ENCODE measurements at regions not wholly inside any gene's neighbourhood (a gene's known extent, or its start where the extent isn't known, plus 50 kb on each side); places are given as distances from the start of the nearest gene placed in this dataset.

DNA sequence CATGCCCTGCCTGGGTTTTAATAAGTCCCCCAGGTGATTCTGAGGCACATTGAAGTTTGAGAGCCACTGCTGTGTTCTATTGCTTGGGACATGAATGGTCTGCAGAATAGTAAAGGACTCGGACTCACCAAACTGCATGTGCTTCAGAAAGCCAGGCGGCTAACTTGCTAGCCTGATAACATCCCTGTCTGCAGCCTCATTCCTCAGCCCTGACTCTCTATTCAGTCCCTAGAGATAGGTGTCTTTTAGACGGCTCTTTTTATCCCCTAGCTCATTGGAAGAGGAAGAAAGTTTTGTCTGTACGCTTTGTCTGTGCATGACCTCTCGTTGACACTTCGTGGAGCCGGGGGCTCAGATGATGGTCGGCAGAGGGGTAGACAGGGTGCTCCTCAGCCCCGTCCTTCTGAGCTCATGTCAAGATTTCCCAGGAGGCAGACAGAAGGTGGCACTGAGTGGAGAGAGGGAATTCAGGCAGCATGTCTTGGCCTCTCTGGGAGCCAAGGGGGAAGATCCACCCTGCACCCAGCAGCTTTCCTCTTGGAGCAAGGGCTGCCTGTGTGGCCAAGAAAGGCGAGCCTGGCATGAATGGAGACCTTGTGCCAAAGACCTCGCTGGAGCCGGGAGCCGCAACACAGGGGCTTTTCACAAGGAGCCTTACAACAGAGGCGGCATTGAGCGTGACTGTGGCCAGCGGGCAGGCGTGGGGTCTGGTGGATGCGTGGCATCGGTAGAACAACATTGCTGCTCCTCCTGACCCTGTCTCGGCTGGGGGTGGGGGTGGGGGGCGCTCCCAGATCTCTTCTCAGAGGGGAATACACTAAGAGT is 51.1 kb upstream of the PODXL start:
- DNase-seq (ENCODE audit: low read depth) = no peak

DNA sequence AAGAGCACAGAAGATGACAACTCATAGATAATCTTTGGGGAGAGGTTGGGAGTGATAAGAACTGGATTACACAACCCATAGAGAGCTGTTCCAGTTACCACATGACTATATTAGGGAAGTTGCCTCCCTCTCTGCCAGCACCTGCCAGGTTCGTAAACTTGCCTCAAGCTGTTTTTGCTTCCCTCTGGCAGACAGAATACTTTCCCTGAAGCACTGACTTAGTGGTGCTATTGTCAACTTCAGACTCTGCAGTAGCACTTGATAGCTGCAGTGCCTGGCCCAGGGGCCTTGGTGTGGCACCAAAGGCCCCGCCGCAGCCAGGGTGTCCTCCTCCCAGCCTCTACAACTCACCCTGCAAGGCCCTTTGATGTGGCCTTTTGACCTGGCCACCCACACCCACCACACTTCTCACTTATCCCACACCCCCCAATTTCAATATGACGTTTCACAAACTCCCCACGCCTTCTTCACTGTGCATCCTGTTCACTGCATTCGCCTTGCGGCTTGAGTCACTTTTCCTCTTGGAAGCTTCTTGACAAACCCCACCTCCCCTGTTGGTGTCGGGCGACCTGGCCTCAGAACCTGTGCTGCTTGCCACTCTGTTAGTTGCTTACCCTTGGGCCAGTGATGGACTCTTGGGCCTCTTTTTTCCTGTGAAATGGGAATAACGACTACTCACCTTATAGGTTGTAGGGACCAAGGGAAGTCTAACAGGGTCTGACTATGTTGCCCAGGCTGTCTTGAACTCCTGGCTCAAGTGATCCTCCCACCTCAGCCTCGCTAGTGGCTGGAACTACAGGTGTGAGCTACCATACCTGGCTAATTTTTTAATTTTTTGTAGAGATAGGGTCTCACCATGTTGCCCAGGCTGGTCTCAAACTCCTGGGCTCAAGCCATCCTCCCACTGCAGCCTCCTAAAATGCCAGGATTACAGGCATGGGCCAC is 50.2 kb upstream of the PODXL start:
- DNase-seq (ENCODE audit: low read depth) = no peak

Measured in activated T-cell treated with anti-CD3 and anti-CD28 coated beads for 48 hours (primary cell).